Right ventricle myocardium inferior (tissue), 1 donor: ENCODE measurements at regions not wholly inside any gene's neighbourhood (a gene's known extent, or its start where the extent isn't known, plus 50 kb on each side); places are given as distances from the start of the nearest gene placed in this dataset.

Experiments
- ATAC-seq: fragments of 200-7000 bp; cut with Tn5 transposase; one replicate; pipeline ENCODE4 v1.9.1; 2020; ENCODE audit warnings: mild to moderate bottlenecking, moderate library complexity
- DNase-seq: peaks from one replicate; pipeline ENCODE4 v3.0.0; 2021; ENCODE audit errors: missing footprints
- intact Hi-C: fragments of 100-400 bp; cut with DNase I; formaldehyde crosslinking; loops from one replicate; pipeline ENCODE4 v1.11.0; 2022
- donor health status: DM: no; HTN: yes; CAD: no; lungs with severe emphysema.

GRCh38 chr3:76943058-76943457 is 96.8 kb upstream of the ROBO2 start:
- DNase-seq (no peak), ATAC-seq (no peak)

GRCh38 chr3:76943671-76944070 is 96.2 kb upstream of the ROBO2 start:
- no peak for ATAC-seq
- intact Hi-C loops: no loop called here

More at GRCh38 chr3:76943058-76943457, 96.8 kb upstream of the ROBO2 start:
- intact Hi-C loops: no loop called here

DNA sequence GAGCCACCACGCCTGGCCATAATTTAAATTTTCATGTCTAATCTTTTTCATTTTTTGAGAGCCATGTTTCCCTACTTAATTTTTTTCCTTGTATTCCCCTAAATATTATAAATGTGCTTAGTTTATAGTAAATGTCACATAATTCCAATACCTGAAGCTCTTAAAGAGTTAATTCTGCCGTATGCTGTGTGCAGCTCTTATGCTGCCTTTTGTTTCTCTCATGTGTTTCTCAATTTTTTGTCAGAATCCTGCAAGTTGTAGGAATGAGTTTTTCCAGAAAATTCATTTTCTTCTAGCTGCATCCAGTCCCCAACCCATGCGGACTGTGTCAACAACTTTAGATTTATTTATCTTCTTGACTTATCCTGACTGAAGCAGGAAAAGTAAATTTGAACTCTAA is 90.9 kb upstream of the ROBO2 start:
- intact Hi-C loops: no loop called here
- DNase-seq: no peak
- ATAC-seq: no peak

More at GRCh38 chr3:76943671-76944070, 96.2 kb upstream of the ROBO2 start:
- no peak for DNase-seq

DNA sequence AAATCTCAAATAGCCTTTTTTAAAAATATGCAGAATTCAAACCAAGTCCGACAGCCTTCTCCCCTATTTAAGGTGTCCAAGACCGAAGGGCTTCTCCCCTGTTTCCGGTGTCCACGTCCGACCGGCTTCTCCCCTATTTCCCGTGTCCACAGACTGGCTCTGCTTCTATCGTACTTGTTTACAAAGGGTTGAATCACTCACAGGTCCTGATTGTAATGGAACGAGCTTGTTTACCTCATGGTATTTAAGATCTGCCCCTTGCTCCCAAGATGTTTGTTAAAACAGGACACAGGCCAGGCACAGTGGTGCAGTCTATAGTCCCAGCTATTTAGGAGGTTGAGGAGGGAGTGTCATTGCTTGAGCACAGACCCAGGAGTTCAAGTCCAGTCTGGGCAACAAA is 90.4 kb upstream of the ROBO2 start:
- intact Hi-C loops: no loop called here
- no peak for ATAC-seq
- DNase-seq: no peak

DNA sequence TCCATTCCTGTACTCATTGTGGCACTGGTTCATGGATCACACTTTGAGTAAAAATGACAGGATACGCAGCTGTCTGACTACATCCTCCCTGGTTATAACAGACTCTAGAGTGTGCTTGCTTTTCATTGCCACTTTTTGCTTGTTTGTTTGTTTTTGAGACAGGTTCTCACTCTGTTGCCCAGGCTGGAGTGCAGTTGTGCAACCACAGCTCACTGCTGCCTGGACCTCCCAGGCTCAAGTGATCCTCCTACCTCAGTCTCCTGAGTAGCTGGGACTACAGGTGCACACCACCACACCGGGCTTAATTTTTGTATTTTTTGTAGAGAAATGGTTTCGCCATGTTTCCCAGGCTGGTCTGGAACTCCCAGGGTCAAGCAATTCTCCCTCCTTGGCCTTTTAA is 89.3 kb upstream of the ROBO2 start:
- ATAC-seq: no peak
- no peak for DNase-seq
- intact Hi-C loops: no loop called here

DNA sequence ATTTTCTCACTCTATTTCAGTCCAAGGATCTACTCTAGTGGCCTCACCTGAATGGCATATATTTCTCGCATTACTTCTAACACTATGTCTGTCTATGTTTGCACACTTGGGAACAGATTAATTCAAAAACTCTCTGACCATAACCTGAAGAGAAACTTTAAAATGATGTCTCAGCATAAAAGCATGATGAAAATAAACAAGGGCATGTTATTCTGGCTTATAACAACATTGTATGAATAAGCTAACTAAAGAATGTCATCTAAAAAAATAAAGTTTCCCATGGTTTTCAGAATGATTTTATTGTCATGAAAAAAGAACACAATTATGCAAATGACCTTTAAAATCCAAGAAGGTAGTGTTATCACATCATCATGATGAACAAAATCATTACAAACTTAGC is 85.5 kb upstream of the ROBO2 start:
- intact Hi-C loops: no loop called here
- ATAC-seq (no peak), DNase-seq (no peak)

DNA sequence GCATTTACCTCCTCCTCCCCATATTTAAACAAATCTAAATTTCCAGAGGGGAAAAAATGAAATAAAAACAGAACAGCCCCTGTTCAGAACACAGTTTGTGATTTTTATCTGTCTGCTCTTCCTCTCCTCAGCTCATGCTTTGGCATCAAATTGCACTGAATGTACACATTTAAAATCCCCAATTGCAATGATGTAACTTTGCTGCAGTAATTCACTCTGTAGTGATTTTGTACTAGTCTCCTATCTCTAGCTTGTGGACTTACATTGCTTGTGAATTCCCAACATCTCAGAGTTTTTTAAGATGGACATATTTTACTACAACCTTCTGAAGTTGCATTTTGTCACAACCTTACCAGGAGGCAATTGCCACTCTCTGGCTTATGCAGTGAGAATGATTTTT is 81.6 kb upstream of the ROBO2 start:
- DNase-seq (no peak), ATAC-seq (no peak)
- intact Hi-C loops: no loop called here

GRCh38 chr3:76958861-76959260 is 81.0 kb upstream of the ROBO2 start:
- no peak for ATAC-seq
- intact Hi-C loops: no loop called here
- no peak for DNase-seq

DNA sequence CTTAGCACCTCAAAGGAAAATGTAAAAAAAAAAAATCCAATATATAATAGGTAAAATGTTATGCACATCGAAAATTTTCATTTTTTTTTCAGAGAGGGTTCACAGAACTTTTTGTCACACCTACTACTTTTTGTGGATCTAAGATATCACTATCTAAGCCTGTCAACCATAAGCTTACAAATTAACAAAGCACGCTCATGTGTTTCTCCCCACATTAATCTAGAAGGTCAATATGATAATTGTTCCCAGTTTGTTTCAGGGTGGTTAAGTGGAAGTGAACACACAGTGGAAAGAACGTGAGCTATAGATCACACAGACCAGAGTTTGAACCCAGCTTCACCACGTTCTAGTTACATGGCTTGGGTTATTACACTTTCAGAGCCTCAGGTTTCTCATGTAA is 78.6 kb upstream of the ROBO2 start:
- intact Hi-C loops: no loop called here
- no peak for DNase-seq
- no peak for ATAC-seq

DNA sequence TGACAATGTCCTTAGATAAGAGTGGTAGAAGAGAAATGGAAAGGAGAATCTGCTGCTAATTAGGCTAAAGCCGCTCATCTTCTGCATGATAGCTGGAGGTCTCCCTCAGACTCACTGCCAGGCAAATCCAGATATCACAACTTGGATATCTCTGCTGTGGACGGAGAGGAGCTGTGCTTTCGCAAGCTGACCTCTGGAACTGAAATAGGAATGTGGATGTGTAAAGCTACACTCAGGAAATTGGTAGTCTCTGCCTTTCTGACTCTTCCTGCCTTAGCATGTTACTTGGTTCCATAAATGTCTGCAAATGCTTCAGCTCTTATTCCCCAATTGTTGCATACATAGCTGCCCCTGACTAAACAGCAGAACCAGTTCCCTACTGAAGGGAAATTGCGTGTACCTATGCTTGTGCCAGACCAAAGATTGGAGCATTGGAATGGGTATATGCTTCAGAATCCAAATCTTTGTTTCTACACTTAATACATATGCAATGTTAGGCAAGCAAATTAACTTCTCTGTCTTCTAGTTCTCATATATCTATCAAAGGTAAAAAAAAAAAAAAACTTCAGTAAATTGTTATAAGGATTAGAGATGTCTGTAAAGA is 74.7 kb upstream of the ROBO2 start:
- ATAC-seq: no peak
- intact Hi-C loops: no loop called here
- DNase-seq: no peak

DNA sequence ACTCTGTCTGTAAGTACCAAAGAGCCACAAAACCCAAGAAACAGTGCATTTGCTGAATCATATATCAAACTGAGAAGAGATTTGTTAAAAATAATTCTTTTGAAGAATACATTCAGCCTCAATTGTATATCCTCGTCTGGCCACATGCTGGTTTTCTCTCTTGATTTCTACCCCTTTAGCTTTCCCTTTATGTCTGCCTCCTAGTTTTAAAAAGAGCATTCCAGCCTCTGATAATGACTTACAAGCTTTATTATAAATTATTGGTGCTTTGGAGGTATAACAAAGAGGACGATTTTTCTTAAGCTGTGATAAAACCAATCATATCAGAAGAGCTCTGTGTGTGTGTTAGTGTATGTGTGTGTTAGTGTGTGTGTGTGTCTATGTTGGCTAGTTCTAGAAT is 70.4 kb upstream of the ROBO2 start:
- ATAC-seq: no peak
- intact Hi-C loops: no loop called here
- no peak for DNase-seq

DNA sequence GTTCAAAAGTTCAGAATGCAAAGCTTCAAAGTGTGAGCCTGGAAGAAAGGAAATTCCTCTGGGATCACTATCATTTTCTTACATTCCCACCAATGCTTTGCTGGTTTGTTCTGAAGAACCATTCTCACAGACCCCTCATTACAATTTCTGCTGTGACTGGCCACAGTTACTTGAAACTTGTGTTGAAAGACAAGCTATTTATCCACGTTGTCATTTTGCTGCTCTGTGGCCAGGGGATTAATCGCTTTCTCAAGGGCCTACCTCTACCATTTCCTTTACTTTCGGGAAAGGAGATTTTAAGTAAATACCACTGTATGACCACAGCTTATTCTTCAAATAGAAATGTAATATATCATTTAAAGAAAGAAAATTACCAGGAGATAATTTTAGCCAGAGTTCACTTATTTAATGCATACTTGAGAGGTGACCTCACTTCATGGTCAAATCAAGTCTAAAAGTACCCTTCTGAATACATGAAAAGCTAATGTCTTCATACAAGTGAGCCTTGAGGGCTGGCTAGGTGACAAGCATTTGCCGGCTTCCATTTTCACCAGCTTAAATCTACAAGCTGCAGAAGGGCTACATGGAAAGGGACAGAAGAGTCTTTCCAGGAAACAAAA is 69.8 kb upstream of the ROBO2 start:
- DNase-seq: no peak
- no peak for ATAC-seq
- intact Hi-C loops: no loop called here

DNA sequence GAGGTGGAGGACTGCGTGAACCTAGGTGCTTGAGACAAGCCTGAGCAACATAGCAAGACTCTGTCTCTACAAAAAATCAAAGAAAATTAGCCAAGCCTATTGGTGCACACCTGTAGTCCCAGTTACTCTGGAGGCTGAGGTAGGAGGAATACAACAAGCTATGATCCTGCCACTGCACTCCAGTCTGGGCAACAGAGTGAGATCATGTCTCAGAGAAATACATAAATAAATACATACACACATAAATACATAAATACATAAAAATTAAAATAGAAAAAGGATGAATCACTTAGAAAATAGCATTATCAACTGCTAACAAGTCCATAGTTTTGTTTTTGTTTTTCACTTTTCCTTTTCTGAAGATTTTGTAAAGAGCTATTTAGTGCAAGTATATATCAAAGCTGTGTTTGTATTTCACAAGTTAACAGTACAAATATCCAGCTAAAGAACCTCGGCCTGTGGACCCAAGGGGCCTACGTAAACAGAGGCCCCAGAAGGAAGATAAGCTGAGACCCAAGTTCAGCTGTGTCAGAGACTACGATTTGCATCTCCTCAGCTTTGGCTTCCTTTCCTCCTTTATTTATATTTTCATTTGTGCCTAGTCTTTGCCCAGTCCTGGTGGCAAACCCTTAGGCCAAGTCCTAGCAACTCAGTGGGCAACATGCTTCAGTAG is 67.1 kb upstream of the ROBO2 start:
- DNase-seq (no peak), ATAC-seq (no peak)
- intact Hi-C loops: no loop called here

- DNase-seq: no peak
- no peak for ATAC-seq
These were observed 62.9 kb upstream of the ROBO2 start for GRCh38 chr3:76976996-76977395.

DNA sequence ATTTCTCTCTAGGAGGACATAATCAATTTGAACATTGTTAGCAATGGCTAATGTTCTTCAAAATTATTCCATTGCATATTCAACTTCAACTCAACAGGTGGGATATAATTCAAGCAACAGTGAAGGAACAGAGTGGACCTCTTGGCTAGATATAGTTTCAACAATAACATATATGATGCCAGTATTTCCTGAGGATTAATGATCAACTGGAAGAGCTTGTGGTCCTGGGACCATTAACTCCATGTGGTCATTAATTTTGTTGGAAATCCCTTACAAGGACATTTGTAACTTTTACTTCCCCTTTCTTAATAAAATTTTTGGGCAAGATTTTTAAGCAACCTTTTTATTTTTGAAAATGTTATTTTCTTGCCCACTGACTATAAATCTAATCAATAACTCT is 54.3 kb upstream of the ROBO2 start:
- DNase-seq (no peak), ATAC-seq (no peak)
- intact Hi-C loops: no loop called here

More at GRCh38 chr3:76976996-76977395, 62.9 kb upstream of the ROBO2 start:
- intact Hi-C loops: no loop called here

GRCh38 chr3:76986876-76987474 is 52.9 kb upstream of the ROBO2 start:
- intact Hi-C loops: no loop called here
- DNase-seq: no peak
- no peak for ATAC-seq
